H1 (cell line): ENCODE measurements at regions not wholly inside any gene's neighbourhood (a gene's known extent, or its start where the extent isn't known, plus 50 kb on each side); places are given as distances from the start of the nearest gene placed in this dataset.

Experiments used
- CTCF ChIA-PET: fragments of 300-600 bp; sonication (Branson Sonifier 250); formaldehyde crosslinking; loops from one replicate; lab custom pipeline; 2021; ENCODE audit not compliant: partially characterized antibody; lab: Charles Lee
- POLR2A ChIA-PET: fragments of 300-600 bp; sonication (Branson Sonifier 250); formaldehyde crosslinking; loops from one replicate; lab custom pipeline; 2021; ENCODE audit warnings: inconsistent platforms; ENCODE audit not compliant: partially characterized antibody; lab: Charles Lee
- DNase-seq, 2 experiments: peaks; one replicate each; pipeline versions ENCODE4 v3.0.0 to v3.0.0-alpha.2; 2010 to 2022; ENCODE audit warnings: low spot score in 2 of 2, low read depth in 1 of 2, mixed read lengths in 1 of 2
- FAIRE-seq: peaks from 2 replicates; lab custom pipeline; 2011; peaks lifted over from hg19 to GRCh38; lab: Jason Lieb, UNC
- H2AFZ ChIP-seq: 2 replicates; pipeline ENCODE4 v1.8.1; 2012; ENCODE audit warnings: low read length, inconsistent platforms
- H2AK5ac ChIP-seq: 2 replicates; pipeline ENCODE4 v1.6.1; 2013; ENCODE audit warnings: low read depth, low read length
- H2BK120ac ChIP-seq: replicated peaks from 2 replicates; pipeline ENCODE3; 2013; ENCODE audit warnings: low read depth, low read length, inconsistent platforms
- H2BK12ac ChIP-seq: 2 replicates; pipeline ENCODE4 v1.6.1; 2013; ENCODE audit warnings: low read depth, low read length
- H2BK15ac ChIP-seq: 2 replicates; pipeline ENCODE4 v1.6.1; 2013; ENCODE audit warnings: low read length
- H2BK20ac ChIP-seq: 2 replicates; pipeline ENCODE4 v1.6.1; 2013; ENCODE audit warnings: low read length
- H2BK5ac ChIP-seq: 2 replicates; pipeline ENCODE4 v1.6.1; 2013; ENCODE audit warnings: low read depth, low read length
- H3K14ac ChIP-seq: 2 replicates; pipeline ENCODE4 v1.6.1; 2013; ENCODE audit warnings: inconsistent platforms; ENCODE audit not compliant: insufficient read length
- H3K18ac ChIP-seq: 2 replicates; pipeline ENCODE4 v1.6.1; 2013; ENCODE audit warnings: low read length; ENCODE audit errors: extremely low read depth
- H3K23ac ChIP-seq: 2 replicates; pipeline ENCODE4 v1.6.1; 2013; ENCODE audit warnings: inconsistent platforms; ENCODE audit not compliant: insufficient read length
- H3K23me2 ChIP-seq: 2 replicates; pipeline ENCODE4 v1.6.1; 2013; ENCODE audit warnings: low read depth, low read length
- H3K27ac ChIP-seq: 2 replicates; pipeline ENCODE4 v1.6.1; 2011; ENCODE audit warnings: low read depth, low read length, inconsistent platforms
- H3K27me3 ChIP-seq, 4 experiments: replicated peaks in 1 of 4; 1 replicate in 1 of 4; 2 replicates in 3 of 4; pipeline versions ENCODE4 v1.6.1 to v1.8.1; 2011 to 2013; ENCODE audit warnings: low read length in 3 of 4, mild to moderate bottlenecking in 3 of 4, inconsistent platforms in 2 of 4, mixed read lengths in 2 of 4, moderate library complexity in 1 of 4; ENCODE audit not compliant: control insufficient read depth in 3 of 4, insufficient read depth in 3 of 4; ENCODE audit errors: extremely low read depth in 1 of 4
- H3K36me3 ChIP-seq, 4 experiments: 2 replicates each; pipeline versions ENCODE4 v1.6.1 to v1.8.1; 2011 to 2013; ENCODE audit warnings: mild to moderate bottlenecking in 4 of 4, low read length in 3 of 4, moderate library complexity in 2 of 4, control low read depth in 1 of 4, inconsistent platforms in 1 of 4; ENCODE audit not compliant: insufficient read depth in 4 of 4, control insufficient read depth in 2 of 4
- H3K4ac ChIP-seq: replicated peaks from 2 replicates; pipeline ENCODE3; 2013; ENCODE audit warnings: low read length, low read depth, mixed read lengths, inconsistent platforms; ENCODE audit not compliant: insufficient read length
- H3K4me1 ChIP-seq, 4 experiments: replicated peaks in 1 of 4; 1 replicate in 1 of 4; 2 replicates in 3 of 4; pipeline versions ENCODE4 v1.6.1 to v1.8.1; 2011 to 2013; ENCODE audit warnings: low read length in 3 of 4, inconsistent platforms in 2 of 4, mixed read lengths in 1 of 4; ENCODE audit not compliant: insufficient read depth in 4 of 4, control insufficient read depth in 3 of 4
- H3K4me2 ChIP-seq, 2 experiments: 2 replicates each; pipeline versions ENCODE4 v1.6.1 to v1.8.1; 2011 to 2013; ENCODE audit warnings: low read depth in 2 of 2, low read length in 2 of 2, control low read depth in 1 of 2, inconsistent platforms in 1 of 2, mild to moderate bottlenecking in 1 of 2; ENCODE audit not compliant: insufficient read depth in 1 of 2
- H3K4me3 ChIP-seq, 4 experiments: fragments of 200-600, 300-600 bp in 1 of 4; sonication (generic), shearing (Covaris generic), sonication (Bioruptor Twin) in 1 of 4; 2 replicates each; pipeline versions ENCODE4 v1.5.1 to v1.8.1; 2011 to 2016; ENCODE audit warnings: low read length in 4 of 4, low read depth in 3 of 4, control low read depth in 2 of 4, inconsistent platforms in 2 of 4, mild to moderate bottlenecking in 2 of 4, mixed read lengths in 1 of 4, moderate library complexity in 1 of 4; ENCODE audit not compliant: insufficient read depth in 2 of 4; ENCODE audit errors: extremely low read depth in 1 of 4
- H3K56ac ChIP-seq: replicated peaks from 2 replicates; pipeline ENCODE3; 2013; ENCODE audit warnings: low read depth, mild to moderate bottlenecking, mixed read lengths, low read length, inconsistent platforms; ENCODE audit not compliant: insufficient read length
- H3K79me1 ChIP-seq: 2 replicates; pipeline ENCODE4 v1.6.1; 2013; ENCODE audit warnings: low read depth, low read length, control low read depth
- H3K79me2 ChIP-seq, 2 experiments: 2 replicates each; pipeline versions ENCODE4 v1.6.1 to v1.8.1; 2012 to 2013; ENCODE audit warnings: low read length in 2 of 2, mild to moderate bottlenecking in 2 of 2, inconsistent platforms in 1 of 2; ENCODE audit not compliant: insufficient read depth in 2 of 2, control insufficient read depth in 1 of 2
- H3K9ac ChIP-seq, 4 experiments: replicated peaks in 1 of 4; 1 replicate in 1 of 4; 2 replicates in 3 of 4; pipeline versions ENCODE4 v1.6.1 to v1.8.1; 2011 to 2013; ENCODE audit warnings: low read depth in 3 of 4, low read length in 3 of 4, control low read depth in 2 of 4, mild to moderate bottlenecking in 2 of 4, moderate library complexity in 2 of 4, inconsistent platforms in 1 of 4; ENCODE audit errors: extremely low read depth in 1 of 4
- H3K9me3 ChIP-seq, 2 experiments: 2 replicates each; pipeline versions ENCODE4 v1.6.1 to v1.8.1; 2012 to 2013; ENCODE audit warnings: mild to moderate bottlenecking in 2 of 2, moderate library complexity in 2 of 2, control low read depth in 1 of 2, inconsistent platforms in 1 of 2, low read depth in 1 of 2, low read length in 1 of 2, mixed read lengths in 1 of 2; ENCODE audit not compliant: insufficient read depth in 2 of 2
- H4K20me1 ChIP-seq, 2 experiments: replicated peaks in 1 of 2; 2 replicates each; pipeline versions ENCODE3 to v1.8.1; 2011 to 2013; ENCODE audit warnings: inconsistent platforms in 2 of 2, low read length in 2 of 2, mild to moderate bottlenecking in 1 of 2; ENCODE audit not compliant: insufficient read depth in 2 of 2, control insufficient read depth in 1 of 2
- H4K5ac ChIP-seq: 2 replicates; pipeline ENCODE4 v1.6.1; 2013; ENCODE audit warnings: low read length, low read depth, mixed read lengths, inconsistent platforms; ENCODE audit not compliant: insufficient read length
- H4K8ac ChIP-seq: 2 replicates; pipeline ENCODE4 v1.8.0; 2013; ENCODE audit warnings: mild to moderate bottlenecking, moderate library complexity, low read length, inconsistent platforms; ENCODE audit not compliant: insufficient read depth; ENCODE audit errors: extremely low read depth
- H4K91ac ChIP-seq: replicated peaks from 2 replicates; pipeline ENCODE3; 2013; ENCODE audit warnings: low read length, mixed read lengths, inconsistent platforms; ENCODE audit not compliant: insufficient read length
- TAF7 ChIP-seq: optimal IDR thresholded peaks from 2 replicates; pipeline ENCODE3; 2011; ENCODE audit warnings: low read depth, mild to moderate bottlenecking, inconsistent platforms, low read length, moderate library complexity, borderline replicate concordance
- TEAD4 ChIP-seq: IDR thresholded peaks from 2 replicates; pipeline ENCODE4 v1.6.1; 2012; ENCODE audit warnings: low read depth, low read length, inconsistent platforms, mixed read lengths
- WGBS, 2 experiments: shearing (Covaris generic) in 1 of 2; methylation state at CpG; one replicate each; pipeline versions ENCODE4 v1.1.6 to v1.1.7; 2013 to 2015; ENCODE audit warnings: low lambda C conversion rate in 2 of 2, mixed read lengths in 2 of 2, inconsistent platforms in 1 of 2, low coverage in 1 of 2, missing lambda C conversion rate in 1 of 2; ENCODE audit not compliant: insufficient replicate concordance in 2 of 2, insufficient coverage in 1 of 2, insufficient read length in 1 of 2; ENCODE audit errors: extremely low coverage in 1 of 2, missing lambda C conversion rate in 1 of 2; 5-methylcytosine and 5-hydroxymethylcytosine counted together

DNA sequence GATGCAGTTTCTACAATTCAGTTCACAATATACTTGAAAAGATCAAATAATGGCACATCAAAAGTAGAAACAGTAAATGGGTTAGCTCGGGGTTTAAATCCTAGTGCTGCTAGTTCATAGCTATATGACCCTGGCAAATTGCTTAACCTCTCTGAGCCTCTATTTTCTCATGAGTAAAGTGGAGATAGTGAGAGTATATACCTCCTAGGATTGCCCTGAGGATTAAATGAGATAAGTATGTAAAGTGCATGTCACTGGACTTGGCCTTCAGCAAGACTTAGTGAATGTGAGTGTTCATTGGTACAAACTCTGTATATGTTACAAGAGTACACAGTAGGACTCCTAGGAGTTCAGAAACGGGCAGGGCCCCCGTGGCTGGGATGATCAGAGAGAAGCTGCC is 248.3 kb downstream of the DLEU7 start:
- Histone ChIP-seq H2BK15ac (no peak overlapping the region), H3K56ac (no peak overlapping the region), H4K5ac (no peak overlapping the region), H2AFZ (no peak overlapping the region), H3K36me3 (no peaks in the 10 kb centered on the region), H3K18ac (no peak overlapping the region), H3K27ac (no peak overlapping the region), H3K4me3 (no peak overlapping the region), H3K27me3 (no peaks in the 10 kb centered on the region), H2AK5ac (no peak overlapping the region), H3K79me1 (no peaks in the 10 kb centered on the region), H3K4ac (no peak overlapping the region), H4K91ac (no peak overlapping the region), H3K14ac (no peak overlapping the region), H3K4me2 (no peak overlapping the region), H2BK20ac (no peak overlapping the region), H2BK12ac (no peak overlapping the region), H4K8ac (no peak overlapping the region), H3K23ac (no peak overlapping the region), H4K20me1 (no peaks in the 10 kb centered on the region), H2BK120ac (no peak overlapping the region), H3K4me1 (peaks cover 2 to 3% (median 2%) of the 10 kb centered on the region in 4 experiments; a peak in 4 of 7 replicates), H3K9me3 (no peaks in the 10 kb centered on the region), H3K23me2 (no peaks in the 10 kb centered on the region), H3K79me2 (no peaks in the 10 kb centered on the region), H3K9ac (no peak overlapping the region), H2BK5ac (no peak overlapping the region)
- TF ChIP-seq TEAD4 (no peak), TAF7 (no peak)
- DNase-seq (no peak), FAIRE-seq (no peak)
- POLR2A ChIA-PET: no interaction called here
- CTCF ChIA-PET: interaction anchor here (1.0 to 1.7 kb wide), 3 partner anchors 13 to 316 kb away, joined by 3 to 5 read pairs (median 4); no protein-coding TSS in a partner anchor
- 88% methylated on average over 3 of the region's 3 CpGs; no CpG with 5 or more reads in 1 of the 2 experiments for WGBS, 2 experiments
